ENCODE measurements at regions not wholly inside any gene's neighbourhood (a gene's known extent, or its start where the extent isn't known, plus 50 kb on each side); places are given as distances from the start of the nearest gene placed in this dataset.

- no peak for DNase-seq
These were observed 249.1 kb upstream of the PITRM1 start for GRCh38 chr10:3421537-3422257.

- DNase-seq: no peak
These were observed 248.2 kb upstream of the PITRM1 start for GRCh38 chr10:3420527-3421469.

- no peak for DNase-seq
These were observed 247.3 kb upstream of the PITRM1 start for GRCh38 chr10:3419719-3420495.

GRCh38 chr10:3418926-3419325 is 246.3 kb upstream of the PITRM1 start:
- DNase-seq: no peak

GRCh38 chr10:3418041-3418754 is 245.6 kb upstream of the PITRM1 start:
- DNase-seq: no peak

- no peak for DNase-seq
These were observed 244.5 kb upstream of the PITRM1 start for GRCh38 chr10:3417096-3417495.

GRCh38 chr10:3415878-3416605 is 243.5 kb upstream of the PITRM1 start:
- no peak for DNase-seq

- no peak for DNase-seq
These were observed 242.6 kb upstream of the PITRM1 start for GRCh38 chr10:3415038-3415736.

- DNase-seq: no peak
These were observed 242.1 kb upstream of the PITRM1 start for GRCh38 chr10:3414667-3415023.

GRCh38 chr10:3413937-3414666 is 241.5 kb upstream of the PITRM1 start:
- DNase-seq: no peak

GRCh38 chr10:3412646-3413045 is 240.1 kb upstream of the PITRM1 start:
- no peak for DNase-seq

GRCh38 chr10:3412071-3412582 is 239.5 kb upstream of the PITRM1 start:
- DNase-seq: no peak

- no peak for DNase-seq
These were observed 238.5 kb upstream of the PITRM1 start for GRCh38 chr10:3411044-3411443.

- DNase-seq: no peak
These were observed 237.3 kb upstream of the PITRM1 start for GRCh38 chr10:3409928-3410327.

GRCh38 chr10:3408603-3409365 is 236.2 kb upstream of the PITRM1 start:
- DNase-seq: no peak

- DNase-seq: no peak
These were observed 234.6 kb upstream of the PITRM1 start for GRCh38 chr10:3407208-3407607.

- no peak for DNase-seq
These were observed 234.0 kb upstream of the PITRM1 start for GRCh38 chr10:3406556-3406955.

GRCh38 chr10:3404381-3404780 is 231.8 kb upstream of the PITRM1 start:
- DNase-seq: no peak

GRCh38 chr10:3402187-3402751 is 229.7 kb upstream of the PITRM1 start:
- DNase-seq: no peak

All from NCI-H1417 treated with DMSO at 0.1 percent for 48 hours (cell line).